IMR-90 (cell line): ENCODE measurements at regions not wholly inside any gene's neighbourhood (a gene's known extent, or its start where the extent isn't known, plus 50 kb on each side); places are given as distances from the start of the nearest gene placed in this dataset.

Source experiments
- ATAC-seq: fragments of 200-7000 bp; cut with Tn5 transposase; 2 replicates; pipeline ENCODE4 v1.9.1; 2020; ENCODE audit warnings: low read depth, mild to moderate bottlenecking, moderate library complexity
- BruUV-seq: library from RNA; stranded (reverse); fragments of 400-500 nt; replicated peaks from 2 replicates; lab custom pipeline; 2021; lab: Mats Ljungman, UMichigan
- CTCF ChIA-PET: fragments of 300-600 bp; formaldehyde crosslinking; extraction: SDS; loops from one replicate; lab custom pipeline; 2021; ENCODE audit warnings: antibody characterized with exemption; lab: Yijun Ruan, JAX
- POLR2A ChIA-PET: fragments of 300-600 bp; sonication (Branson Sonifier 250); formaldehyde crosslinking; loops from one replicate; lab custom pipeline; 2022; ENCODE audit warnings: antibody characterized with exemption; ENCODE audit not compliant: unreplicated experiment; lab: Charles Lee
- DNase-seq: peaks from one replicate; pipeline ENCODE4 v3.0.0; 2013
- H2AFZ ChIP-seq: replicated peaks from 2 replicates; pipeline ENCODE3; 2013; ENCODE audit warnings: low read length, mild to moderate bottlenecking; ENCODE audit not compliant: poor library complexity
- H2AK5ac ChIP-seq: 2 replicates; pipeline ENCODE4 v1.6.1; 2013; ENCODE audit warnings: low read depth, low read length, inconsistent platforms
- H2AK9ac ChIP-seq: replicated peaks from 2 replicates; pipeline ENCODE3; 2013; ENCODE audit warnings: mild to moderate bottlenecking, low read depth, low read length, moderate library complexity; ENCODE audit not compliant: poor library complexity
- H2BK120ac ChIP-seq: 2 replicates; pipeline ENCODE4 v1.6.1; 2013; ENCODE audit warnings: low read depth, low read length, inconsistent platforms
- H2BK15ac ChIP-seq: 3 replicates; pipeline ENCODE4 v1.6.1; 2013; ENCODE audit warnings: low read depth, low read length, inconsistent platforms
- H2BK20ac ChIP-seq: 2 replicates; pipeline ENCODE4 v1.6.1; 2013; ENCODE audit warnings: low read depth, mild to moderate bottlenecking, inconsistent platforms, low read length, moderate library complexity
- H2BK5ac ChIP-seq: 2 replicates; pipeline ENCODE4 v1.6.1; 2013; ENCODE audit warnings: mild to moderate bottlenecking, low read depth, low read length, inconsistent platforms; ENCODE audit not compliant: poor library complexity, severe bottlenecking
- H3K14ac ChIP-seq: replicated peaks from 2 replicates; pipeline ENCODE4 v1.6.1; 2013; ENCODE audit warnings: low read depth, low read length, inconsistent platforms
- H3K18ac ChIP-seq: 2 replicates; pipeline ENCODE4 v1.6.1; 2013; ENCODE audit warnings: low read depth, low read length, control low read depth
- H3K23ac ChIP-seq: 2 replicates; pipeline ENCODE4 v1.6.1; 2013; ENCODE audit warnings: low read depth, low read length, inconsistent platforms
- H3K27ac ChIP-seq: 2 replicates; pipeline ENCODE4 v1.5.1; 2013; ENCODE audit warnings: mild to moderate bottlenecking, control low read depth, low read length; ENCODE audit not compliant: insufficient read depth
- H3K27me3 ChIP-seq: 2 replicates; pipeline ENCODE4 v1.6.1; 2013; ENCODE audit warnings: low read length; ENCODE audit not compliant: control insufficient read depth, insufficient read depth
- H3K36me3 ChIP-seq: 2 replicates; pipeline ENCODE4 v1.6.1; 2013; ENCODE audit warnings: low read length, mixed read lengths; ENCODE audit not compliant: control insufficient read depth, insufficient read depth
- H3K4ac ChIP-seq: 2 replicates; pipeline ENCODE4 v1.6.1; 2013; ENCODE audit warnings: low read depth, low read length, inconsistent platforms
- H3K4me1 ChIP-seq: 2 replicates; pipeline ENCODE4 v1.6.1; 2013; ENCODE audit warnings: low read length, mixed read lengths; ENCODE audit not compliant: control insufficient read depth, insufficient read depth
- H3K4me2 ChIP-seq: 2 replicates; pipeline ENCODE4 v1.6.1; 2013; ENCODE audit warnings: low read depth, mild to moderate bottlenecking, control low read depth, low read length, moderate library complexity
- H3K4me3 ChIP-seq: 2 replicates; pipeline ENCODE4 v1.5.1; 2013; ENCODE audit warnings: low read depth, mild to moderate bottlenecking, control low read depth, low read length, moderate library complexity; ENCODE audit not compliant: insufficient read depth
- H3K56ac ChIP-seq: 2 replicates; pipeline ENCODE4 v1.6.1; 2013; ENCODE audit warnings: low read length, inconsistent platforms; ENCODE audit not compliant: insufficient read depth; ENCODE audit errors: extremely low read depth
- H3K79me1 ChIP-seq, 2 experiments: 2 replicates each; pipeline ENCODE4 v1.6.1; 2013; ENCODE audit warnings: low read length in 2 of 2, inconsistent platforms in 1 of 2, low read depth in 1 of 2
- H3K9ac ChIP-seq: 2 replicates; pipeline ENCODE4 v1.6.1; 2013; ENCODE audit warnings: low read depth, low read length, control low read depth
- H3K9me1 ChIP-seq: 2 replicates; pipeline ENCODE4 v1.6.1; 2013; ENCODE audit warnings: low read length, inconsistent platforms; ENCODE audit not compliant: insufficient read depth
- H3K9me3 ChIP-seq: 2 replicates; pipeline ENCODE4 v1.6.1; 2013; ENCODE audit warnings: low read length; ENCODE audit not compliant: control insufficient read depth, insufficient read depth
- H4K20me1 ChIP-seq: 2 replicates; pipeline ENCODE4 v1.6.1; 2013; ENCODE audit warnings: low read length, inconsistent platforms; ENCODE audit not compliant: insufficient read depth
- H4K5ac ChIP-seq: 2 replicates; pipeline ENCODE4 v1.6.1; 2013; ENCODE audit warnings: mild to moderate bottlenecking, low read depth, low read length, control low read depth
- H4K8ac ChIP-seq, 2 experiments: 2 replicates each; pipeline ENCODE4 v1.6.1; 2013; ENCODE audit warnings: low read depth in 2 of 2, low read length in 2 of 2, control low read depth in 1 of 2, inconsistent platforms in 1 of 2
- H4K91ac ChIP-seq: 2 replicates; pipeline ENCODE4 v1.6.1; 2013; ENCODE audit warnings: low read depth, low read length, inconsistent platforms; ENCODE audit not compliant: insufficient read depth
- BHLHE40 ChIP-seq: fragments of 150-350 bp; IDR thresholded peaks from 2 replicates; pipeline ENCODE4 v1.6.1; 2016; ENCODE audit warnings: mild to moderate bottlenecking, low read depth, low read length
- CHD1 ChIP-seq: IDR thresholded peaks from 2 replicates; pipeline ENCODE4 v1.6.1; 2012; ENCODE audit warnings: low read depth, low read length, improper control_type of control experiment
- ELK1 ChIP-seq: fragments of 150-350 bp; IDR thresholded peaks from 2 replicates; pipeline ENCODE4 v1.6.1; 2016; ENCODE audit warnings: low read depth, mild to moderate bottlenecking, low read length, moderate library complexity, borderline replicate concordance
- MAFK ChIP-seq: IDR thresholded peaks from 2 replicates; pipeline ENCODE4 v1.6.1; 2012; ENCODE audit warnings: low read depth, low read length, improper control_type of control experiment
- MAZ ChIP-seq: IDR thresholded peaks from 2 replicates; pipeline ENCODE4 v1.6.1; 2012; ENCODE audit warnings: low read depth, mild to moderate bottlenecking, low read length, improper control_type of control experiment, moderate library complexity, borderline replicate concordance
- NFE2L2 ChIP-seq: fragments of 150-350 bp; IDR thresholded peaks from 2 replicates; pipeline ENCODE4 v1.6.1; 2016; ENCODE audit warnings: low read depth, mild to moderate bottlenecking, low read length
- POLR2A ChIP-seq: IDR thresholded peaks from 2 replicates; pipeline ENCODE4 v1.6.1; 2012; ENCODE audit warnings: mild to moderate bottlenecking, low read depth, low read length
- RCOR1 ChIP-seq: IDR thresholded peaks from 2 replicates; pipeline ENCODE4 v1.6.1; 2012; ENCODE audit warnings: mild to moderate bottlenecking, low read length, improper control_type of control experiment; ENCODE audit not compliant: insufficient replicate concordance
- RFX5 ChIP-seq: IDR thresholded peaks from 2 replicates; pipeline ENCODE4 v1.8.0; 2012; ENCODE audit warnings: low read depth, mild to moderate bottlenecking, low read length, moderate library complexity
- whole genome bisulfite sequencing, 2 experiments: methylation state at CpG; one replicate each; pipeline versions ENCODE4 v1.1.5 to v1.1.7; 2013; ENCODE audit warnings: missing lambda C conversion rate in 2 of 2; ENCODE audit not compliant: insufficient read length in 1 of 2; ENCODE audit errors: extremely low coverage in 2 of 2; 5-methylcytosine and 5-hydroxymethylcytosine counted together
- dilution Hi-C: fragments of 300-500 bp; cut with HindIII; formaldehyde crosslinking; loops from one replicate; pipeline ENCODE4 v1.14.3; 2018; ENCODE audit warnings: low sequenced_read_pairs; ENCODE audit not compliant: unreplicated experiment
- in situ Hi-C: fragments of 300-500 bp; cut with MboI; formaldehyde crosslinking; loops from 3 replicates; pipeline ENCODE4 v1.14.3; 2019; ENCODE audit warnings: low sequenced_read_pairs, inconsistent platforms, mixed read lengths
- intact Hi-C: fragments of 100-400 bp; cut with micrococcal nuclease; formaldehyde crosslinking; loops from 2 replicates; pipeline ENCODE4 v1.10.0; 2022

- no peaks in the 10 kb centered on the region for H3K4me1 ChIP-seq
- ATAC-seq (no peak), DNase-seq (no peak)
- no peak overlapping the region for H3K4ac ChIP-seq
- H3K23ac ChIP-seq = no peak overlapping the region
- POLR2A ChIA-PET = no interaction called here
- CTCF ChIA-PET = no interaction called here
- no peaks in the 10 kb centered on the region for H3K9me3 ChIP-seq
- no peak overlapping the region for H2BK15ac ChIP-seq
- H3K18ac ChIP-seq = no peak overlapping the region
- no peak overlapping the region for H2BK5ac ChIP-seq
- WGBS, 2 experiments = 30% methylated on average over 2 of the region's 6 CpGs; no CpG with 5 or more reads in 1 of the 2 experiments
- H4K8ac ChIP-seq = no peak overlapping the region
- H4K91ac ChIP-seq = no peak overlapping the region
- H3K9ac ChIP-seq = no peak overlapping the region
- peaks cover 4% of the 10 kb centered on the region; the same call in 1 of the 2 replicates for H3K9me1 ChIP-seq
- no peaks in the 10 kb centered on the region for H3K79me1 ChIP-seq
- H4K5ac ChIP-seq = no peak overlapping the region
- H3K27me3 ChIP-seq = peaks cover 2% of the 10 kb centered on the region; the same call in 1 of the 2 replicates
- H3K27ac ChIP-seq = no peak overlapping the region
- no peak overlapping the region for H2AK5ac ChIP-seq
- H4K20me1 ChIP-seq = no peaks in the 10 kb centered on the region
- in situ Hi-C loops (no loop called here), dilution Hi-C loops (no loop called here), intact Hi-C loops (no loop called here)
- H3K56ac ChIP-seq = no peak overlapping the region
- H3K14ac ChIP-seq = no peak overlapping the region
- TF ChIP-seq BHLHE40 (no peak), RCOR1 (no peak), POLR2A (no peak), NFE2L2 (no peak), RFX5 (no peak), ELK1 (no peak), MAZ (no peak), CHD1 (no peak), MAFK (no peak)
- no peak overlapping the region for H2AK9ac ChIP-seq
- no peak overlapping the region for H3K4me2 ChIP-seq
- H2AFZ ChIP-seq = no peak overlapping the region
- H2BK20ac ChIP-seq = no peak overlapping the region
- H3K4me3 ChIP-seq = no peak overlapping the region
- no peak overlapping the region for H2BK120ac ChIP-seq
- H3K36me3 ChIP-seq = no peaks in the 10 kb centered on the region
- no TSS peak for BruUV-seq
These were observed 229.8 kb downstream of the STIM2 start for GRCh38 chr4:27090406-27090805.
